Activated T-cell treated with anti-CD3 and anti-CD28 coated beads for 24 hours (primary cell): ENCODE measurements at regions not wholly inside any gene's neighbourhood (a gene's known extent, or its start where the extent isn't known, plus 50 kb on each side); places are given as distances from the start of the nearest gene placed in this dataset.
"Not testable (repeated sequence)": the region's sequence is repeated elsewhere in the genome, so short reads cannot be mapped to it uniquely, and the experiment has no call there.

Source experiments
- DNase-seq: peaks from one replicate; pipeline ENCODE4 v3.0.0-alpha.2; 2020; ENCODE audit warnings: low read depth

DNA sequence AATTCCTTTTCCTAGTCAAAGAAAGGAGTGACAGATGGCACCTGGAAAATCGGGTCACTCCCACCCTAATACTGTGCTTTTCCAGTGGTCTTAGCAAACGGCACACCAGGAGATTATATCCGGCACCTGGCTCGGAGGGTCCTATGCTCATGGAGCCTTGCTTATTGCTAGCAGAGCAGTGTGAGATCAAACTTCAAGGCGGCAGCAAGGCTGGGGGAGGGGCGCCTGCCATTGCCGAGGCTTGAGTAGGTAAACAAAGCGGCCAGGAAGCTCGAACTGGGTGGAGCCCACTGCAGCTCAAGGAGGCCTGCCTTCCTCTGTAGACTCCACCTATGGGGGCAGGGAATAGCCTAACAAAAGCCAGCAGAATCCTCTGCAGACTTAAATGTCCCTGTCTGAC is 171.4 kb upstream of the AGR3 start:
- not testable (repeated sequence) for DNase-seq

DNA sequence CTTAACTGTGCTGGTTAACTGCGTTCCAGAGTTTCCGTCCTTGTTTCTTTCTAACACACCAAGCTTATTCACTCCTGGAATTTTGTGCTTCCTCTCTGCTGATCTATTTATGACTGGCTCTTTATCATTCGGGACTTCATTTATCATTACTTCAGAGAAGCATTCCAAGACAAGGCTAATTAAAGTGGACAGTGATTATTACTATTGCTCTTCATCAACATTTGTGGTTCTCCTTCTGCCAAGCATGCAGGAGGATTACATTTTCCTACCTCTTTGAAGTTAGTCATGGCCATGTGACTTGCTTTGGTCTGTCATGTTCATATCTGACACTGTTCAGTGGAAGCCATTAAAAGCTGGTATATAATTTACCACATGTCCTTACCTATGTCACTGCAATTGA is 172.4 kb upstream of the AGR3 start:
- DNase-seq, result no peak

- no peak for DNase-seq
Measured at GRCh38 chr7:17054836-17055235, 173.1 kb upstream of the AGR3 start.

DNA sequence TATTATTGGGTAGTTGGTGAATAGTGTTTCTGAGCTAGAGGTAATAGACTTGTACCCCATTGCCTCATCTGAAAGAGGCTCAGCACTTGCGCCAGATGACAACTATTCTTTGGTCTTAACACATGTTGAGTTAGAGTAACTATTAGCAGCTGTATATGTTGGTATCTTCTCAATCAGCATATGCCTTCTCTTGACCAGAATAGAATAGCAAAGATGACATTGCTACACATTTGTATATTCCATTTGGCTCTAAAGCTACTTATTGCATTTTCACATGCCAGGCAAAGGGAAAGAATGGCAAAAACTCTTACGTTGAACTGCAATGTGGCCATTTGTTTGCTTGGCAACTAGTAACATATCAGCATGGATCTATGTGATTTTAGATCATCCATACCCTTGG is 173.8 kb upstream of the AGR3 start:
- DNase-seq, result no peak

DNA sequence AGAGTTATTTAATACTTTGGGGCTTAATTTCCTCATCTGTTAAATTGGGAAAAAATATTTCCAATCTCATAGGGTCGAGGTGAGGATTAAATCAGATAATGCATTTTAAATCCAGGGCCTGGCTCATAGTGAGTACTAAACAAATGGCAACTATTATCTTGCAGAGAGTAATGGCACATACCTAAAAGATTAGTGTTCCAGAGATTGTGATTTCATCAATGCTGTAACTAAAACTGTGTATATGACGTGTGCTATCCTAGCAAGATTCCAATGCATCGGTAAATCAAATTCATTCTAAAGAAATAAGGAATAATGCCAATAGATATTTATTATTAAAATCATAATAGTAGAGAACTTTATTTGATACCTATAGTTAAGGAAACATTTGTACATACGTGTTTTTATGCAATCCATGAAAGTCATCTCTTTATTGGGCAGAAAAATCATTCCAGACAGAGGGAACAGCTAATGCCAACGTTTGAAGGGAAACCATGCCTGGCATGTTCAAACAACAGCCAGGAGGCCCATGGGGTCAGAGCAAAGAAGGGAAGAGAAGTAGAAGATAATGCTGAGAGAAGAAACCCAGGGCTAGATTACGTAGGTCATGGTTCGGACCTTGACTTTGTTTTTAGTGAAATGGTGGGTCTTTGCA is 174.8 kb upstream of the AGR3 start:
- DNase-seq, result no peak

- no peak for DNase-seq
Measured at GRCh38 chr7:17057143-17057509, 175.3 kb upstream of the AGR3 start.

GRCh38 chr7:17058568-17058967 is 176.8 kb upstream of the AGR3 start:
- DNase-seq, result no peak

DNA sequence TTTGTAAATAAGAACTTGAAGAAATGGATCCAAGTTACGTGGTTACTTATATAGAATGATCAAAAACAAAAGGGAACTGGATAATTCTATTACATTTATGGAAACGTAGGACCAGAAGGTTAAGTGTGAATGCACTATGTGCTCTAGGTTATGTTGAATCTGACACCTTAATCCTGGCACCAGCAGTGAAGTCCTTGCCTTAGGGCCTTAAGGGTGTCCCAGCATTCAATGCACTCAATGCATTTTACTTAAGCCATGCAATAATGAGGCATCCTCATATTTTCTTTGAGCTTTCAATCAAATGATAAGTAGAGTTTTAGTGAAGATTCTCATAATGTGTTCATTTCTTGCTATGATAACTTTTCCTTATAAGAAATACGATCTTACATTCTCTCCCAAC is 178.3 kb upstream of the AGR3 start:
- DNase-seq, result no peak

DNA sequence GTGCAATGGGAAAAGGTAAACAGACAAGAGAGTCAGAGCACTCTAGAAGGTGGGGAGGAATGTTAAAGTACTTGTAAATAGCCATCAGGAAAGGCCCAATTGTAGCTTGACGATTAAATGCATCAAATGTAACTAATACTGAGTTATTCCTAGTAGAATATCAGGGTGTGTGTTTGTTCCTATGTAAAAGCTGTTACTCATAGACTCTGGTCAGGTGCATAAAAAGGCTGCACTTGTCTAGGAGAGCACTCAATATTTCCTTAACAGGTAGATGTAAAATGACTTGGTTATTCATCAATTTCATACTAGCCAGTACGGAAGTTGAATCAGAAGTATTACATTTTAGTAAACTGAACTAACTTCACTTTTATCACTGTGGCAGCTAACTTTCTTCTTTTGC is 179.7 kb upstream of the AGR3 start:
- no peak for DNase-seq

DNA sequence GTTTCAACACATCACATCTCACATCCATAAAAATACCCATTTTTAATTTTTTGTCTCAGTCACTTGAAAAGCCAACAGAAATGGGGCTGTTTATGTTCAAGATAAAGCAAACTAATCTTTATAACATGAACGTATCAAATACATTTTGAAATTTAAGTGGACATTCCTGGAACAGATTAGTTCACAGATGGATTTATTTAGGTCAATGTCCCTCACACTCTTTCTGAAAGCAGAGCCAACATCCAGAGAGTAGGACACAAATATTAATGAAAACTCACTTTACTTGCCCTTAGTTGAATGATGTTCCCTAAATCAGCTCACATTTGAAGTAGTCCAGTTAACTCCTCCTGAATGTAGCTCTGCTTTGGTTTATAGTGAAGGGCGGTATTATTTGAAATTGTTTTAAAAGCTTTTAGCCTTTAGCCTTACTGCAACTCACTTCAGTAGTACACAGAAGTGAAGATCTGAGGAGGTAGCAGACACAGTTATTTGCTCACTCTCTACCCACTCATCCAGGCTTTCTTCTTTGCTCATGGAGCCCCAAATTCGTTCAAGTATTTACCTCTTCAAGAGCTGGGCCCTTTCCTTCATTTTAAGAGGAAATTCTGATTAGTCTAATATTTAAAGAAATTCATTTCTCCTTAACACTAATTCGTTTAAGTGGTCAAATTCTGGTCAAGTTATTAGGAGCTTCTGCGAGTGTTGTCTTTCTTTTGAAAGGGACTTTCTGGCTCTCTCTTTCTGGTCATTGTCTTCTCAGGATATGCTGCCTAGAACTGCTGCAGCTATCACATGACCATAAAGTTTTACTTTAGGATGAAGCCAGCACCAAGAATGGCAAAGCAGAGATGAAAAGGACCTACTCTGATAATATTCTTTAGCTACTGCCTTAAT is 180.6 kb upstream of the AGR3 start:
- no peak for DNase-seq

- DNase-seq, result no peak
Measured at GRCh38 chr7:17063045-17063383, 181.2 kb upstream of the AGR3 start.

- no peak for DNase-seq
Measured at GRCh38 chr7:17067691-17068090, 185.9 kb upstream of the AGR3 start.

DNA sequence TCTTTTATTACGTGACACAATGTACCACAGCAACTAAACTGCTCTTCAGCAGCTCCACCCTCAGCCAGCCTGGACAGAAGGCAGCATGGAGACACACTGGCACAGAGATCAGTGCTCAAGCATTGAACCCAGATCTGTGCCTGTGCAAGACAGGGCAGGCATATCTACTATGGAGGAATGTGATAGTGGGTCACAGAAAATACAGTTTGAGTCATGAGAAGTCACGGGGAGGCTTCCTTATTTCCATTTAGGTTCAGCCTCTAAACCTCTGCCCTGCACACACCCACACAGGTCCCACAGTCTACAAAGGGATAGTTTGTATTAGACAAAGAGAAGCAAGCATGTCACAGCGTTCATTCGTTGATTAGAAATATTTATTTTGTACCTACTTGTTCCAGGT is 187.4 kb upstream of the AGR3 start:
- DNase-seq, result no peak

DNA sequence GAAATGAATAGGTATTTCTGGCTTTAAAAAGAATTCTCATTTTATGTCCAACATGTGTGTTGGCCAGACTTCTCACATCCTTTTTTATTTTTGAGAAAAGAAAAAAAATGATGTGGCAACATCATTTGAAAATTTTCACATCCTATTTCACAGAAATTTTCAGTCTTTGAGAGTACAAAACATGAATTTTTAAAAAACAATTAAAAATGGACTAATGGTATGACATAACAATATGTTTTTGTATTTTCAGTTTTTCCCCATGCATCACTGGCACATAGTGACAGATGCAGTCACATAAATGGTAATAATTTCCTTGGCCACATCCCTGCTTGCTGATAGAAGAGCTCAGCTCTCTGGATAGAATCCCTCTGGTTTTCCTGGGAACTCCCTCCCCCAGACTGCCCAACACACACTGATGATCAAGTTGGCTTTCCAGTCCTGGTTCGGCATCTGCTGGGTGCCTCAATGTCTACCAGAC is 188.5 kb upstream of the AGR3 start:
- no peak for DNase-seq

- DNase-seq, result no peak
Measured at GRCh38 chr7:17071866-17072265, 190.1 kb upstream of the AGR3 start.

DNA sequence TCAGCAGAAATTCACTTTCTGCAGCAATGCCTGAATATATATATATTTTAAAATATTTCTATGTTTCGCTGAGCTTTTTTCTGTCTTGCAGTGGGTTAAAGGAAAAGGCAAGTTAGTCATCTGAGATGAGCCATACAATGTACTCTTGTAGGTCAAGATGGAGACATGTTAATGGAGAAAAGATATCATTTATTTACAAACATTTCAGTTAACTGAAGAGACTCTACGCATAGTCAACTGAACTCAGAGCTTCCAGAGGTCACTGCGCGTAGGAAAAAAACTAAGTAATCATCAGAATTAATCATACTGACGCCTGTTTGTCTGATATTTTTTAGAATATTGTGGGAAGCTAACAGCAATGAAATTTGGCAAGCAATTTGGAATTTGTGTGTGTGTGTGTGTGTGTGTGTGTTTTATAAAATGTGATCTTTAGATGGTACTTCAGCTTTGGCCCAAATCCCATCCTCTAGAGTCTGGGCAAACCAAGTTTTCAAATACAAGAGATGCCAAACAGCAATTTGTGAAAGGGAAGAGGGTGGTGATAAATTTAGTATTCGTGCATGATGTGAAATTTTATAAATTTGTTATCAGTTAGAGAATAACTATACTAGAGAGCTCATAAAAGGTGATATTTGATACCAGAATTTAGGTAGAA is 193.9 kb upstream of the AGR3 start:
- no peak for DNase-seq

DNA sequence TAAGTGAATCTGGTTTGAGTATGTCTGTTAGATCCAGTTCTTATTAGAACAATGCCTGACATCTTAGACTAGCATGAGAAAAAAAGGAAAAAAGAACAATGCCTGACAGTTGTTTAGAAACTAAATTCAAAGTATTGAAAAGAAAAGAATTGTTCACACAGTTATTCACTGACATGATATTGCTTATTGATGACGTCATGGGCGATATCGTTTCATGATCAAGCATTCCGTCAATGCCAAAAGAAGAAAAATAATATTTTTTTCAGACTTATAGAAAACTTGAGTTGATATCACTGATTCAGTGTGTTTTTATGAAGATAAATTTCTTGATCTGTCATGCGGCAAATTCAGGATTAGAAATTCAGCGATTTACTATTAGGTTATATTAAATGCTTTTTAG is 196.5 kb upstream of the AGR3 start:
- DNase-seq, result no peak

GRCh38 chr7:17083392-17084165 is 201.8 kb upstream of the AGR3 start:
- DNase-seq, result no peak

- DNase-seq, result no peak
Measured at GRCh38 chr7:17084166-17084475, 202.3 kb upstream of the AGR3 start.

DNA sequence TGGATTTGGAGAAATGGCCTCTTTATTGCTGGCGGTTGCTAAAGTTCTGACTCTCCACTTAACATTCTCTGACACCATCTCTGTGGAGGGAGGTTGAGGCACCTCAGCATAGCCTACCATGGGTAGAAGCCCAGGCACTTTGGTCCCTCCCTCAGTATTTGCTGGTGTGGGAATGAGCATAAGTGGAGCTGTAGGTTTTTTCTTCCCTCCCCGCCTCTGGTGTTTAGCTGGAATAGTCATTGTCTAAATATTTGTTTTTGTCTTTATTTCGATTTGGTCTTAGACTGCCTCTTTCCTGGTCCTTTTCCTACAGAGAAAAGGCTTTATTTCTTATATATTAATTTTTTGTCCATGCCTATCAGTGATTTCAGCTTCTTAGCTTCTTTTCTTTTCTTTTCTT is 203.4 kb upstream of the AGR3 start:
- no peak for DNase-seq

GRCh38 chr7:17086403-17086802 is 204.6 kb upstream of the AGR3 start:
- DNase-seq, result no peak

- no peak for DNase-seq
Measured at GRCh38 chr7:17090751-17091150, 207.7 kb upstream of the AHR start.

DNA sequence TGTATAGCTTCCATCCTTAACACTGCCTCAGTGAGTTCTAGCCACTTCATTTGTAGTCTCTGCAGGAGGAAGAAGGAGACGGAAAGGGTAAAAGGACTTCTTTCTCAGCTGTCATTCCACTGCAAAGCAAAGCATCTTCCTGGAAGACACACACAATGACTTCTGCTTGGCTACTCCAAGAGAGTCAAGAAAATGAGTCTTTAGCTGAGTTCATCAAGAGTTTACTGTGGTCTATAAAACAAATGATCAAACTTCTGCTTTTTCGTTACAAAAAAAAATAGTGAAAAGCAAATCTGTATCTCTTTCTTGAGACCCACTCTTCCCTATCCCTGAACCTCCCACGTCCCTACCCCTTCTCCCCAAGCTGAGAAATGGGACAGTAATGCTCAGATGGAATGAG is 205.0 kb upstream of the AHR start:
- DNase-seq, result no peak
